NCI-H446 (cell line): ENCODE measurements at regions not wholly inside any gene's neighbourhood (a gene's known extent, or its start where the extent isn't known, plus 50 kb on each side); places are given as distances from the start of the nearest gene placed in this dataset.

ENCODE experiments used
- DNase-seq, 2 experiments: peaks; one replicate each; lab custom pipeline; 2025; lab: John Stamatoyannopoulos, UW

DNA sequence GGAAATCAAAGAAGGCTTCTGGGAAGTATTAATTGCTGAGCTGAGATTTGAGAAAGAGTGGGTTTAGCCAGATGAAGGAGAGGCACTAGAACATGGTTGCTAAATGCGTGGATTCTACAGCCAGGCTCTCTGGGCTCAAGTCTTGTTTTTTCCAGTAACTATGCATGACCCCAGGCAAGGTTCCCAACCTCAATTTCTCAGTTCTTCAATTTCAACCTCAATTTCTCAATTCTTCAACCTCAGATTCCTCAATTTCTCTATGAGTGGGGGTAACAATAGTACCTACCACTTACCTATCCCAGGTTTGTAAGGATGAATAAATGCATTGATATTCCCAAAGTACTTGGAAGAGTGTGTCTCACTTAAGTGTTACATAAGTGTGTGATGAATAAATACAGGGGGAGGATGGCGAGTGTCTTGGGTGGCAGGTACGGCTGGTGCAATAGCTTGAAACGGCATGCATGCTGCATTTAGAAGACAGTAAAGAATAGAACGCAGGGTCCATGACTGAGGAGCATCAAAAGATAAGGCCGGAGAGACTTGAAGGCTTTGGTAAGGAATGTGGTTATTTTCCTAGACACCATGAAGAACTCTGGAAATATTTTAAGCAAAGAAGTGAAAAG lies 149.1 kb upstream of the ATP2B1 start:
- no peak for DNase-seq

DNA sequence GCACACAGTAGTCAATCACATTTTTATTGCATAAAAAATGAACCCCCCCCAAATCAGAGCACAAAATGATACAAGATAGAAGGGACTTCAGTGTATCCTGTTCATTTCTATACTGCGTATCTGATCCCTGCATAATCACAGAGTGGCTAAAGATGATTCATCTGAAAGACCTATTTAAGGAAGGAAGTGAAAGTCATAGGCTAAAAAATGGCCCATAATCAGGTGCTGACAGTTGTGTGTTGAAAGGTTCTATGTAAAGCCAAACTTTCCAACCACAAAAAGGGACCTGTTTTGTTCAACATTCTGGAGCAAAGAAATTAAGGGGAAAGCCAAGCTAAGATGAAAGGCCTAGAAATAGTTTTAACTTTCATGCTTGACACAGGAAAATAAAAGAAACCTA lies 147.8 kb upstream of the ATP2B1 start:
- DNase-seq, result no peak

GRCh38 chr12:89848732-89849131 lies 140.1 kb upstream of the ATP2B1 start:
- DNase-seq, result no peak

DNA sequence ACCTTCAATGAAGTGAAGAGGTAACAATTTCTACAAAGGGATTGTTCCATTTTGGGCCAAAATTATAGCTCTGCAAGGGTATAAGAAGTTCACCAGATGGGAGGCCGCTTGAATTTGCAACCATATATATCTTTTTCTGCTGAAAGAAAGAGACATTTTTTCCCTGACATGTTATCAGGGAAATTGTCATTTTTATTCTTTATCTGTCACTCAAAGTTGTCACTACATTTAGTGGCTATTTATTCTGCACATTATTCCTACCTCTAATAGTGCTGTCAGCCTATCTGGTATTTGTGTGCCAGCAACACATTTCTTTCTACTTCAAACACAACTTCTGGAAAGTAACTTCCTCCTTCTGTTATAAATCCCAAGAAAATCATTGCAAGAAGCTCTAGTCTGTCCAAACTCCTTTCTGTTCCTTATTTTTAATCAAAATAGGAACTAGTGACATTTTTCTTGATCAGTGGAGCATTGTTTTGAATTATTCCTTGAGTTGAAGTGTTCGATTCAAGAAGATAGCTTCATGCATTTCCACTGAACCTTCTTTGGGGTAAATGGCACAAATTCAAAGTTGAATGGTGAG lies 137.9 kb upstream of the ATP2B1 start:
- no peak for DNase-seq

- DNase-seq, result no peak
These were observed 137.1 kb upstream of the ATP2B1 start for GRCh38 chr12:89845767-89846166.

DNA sequence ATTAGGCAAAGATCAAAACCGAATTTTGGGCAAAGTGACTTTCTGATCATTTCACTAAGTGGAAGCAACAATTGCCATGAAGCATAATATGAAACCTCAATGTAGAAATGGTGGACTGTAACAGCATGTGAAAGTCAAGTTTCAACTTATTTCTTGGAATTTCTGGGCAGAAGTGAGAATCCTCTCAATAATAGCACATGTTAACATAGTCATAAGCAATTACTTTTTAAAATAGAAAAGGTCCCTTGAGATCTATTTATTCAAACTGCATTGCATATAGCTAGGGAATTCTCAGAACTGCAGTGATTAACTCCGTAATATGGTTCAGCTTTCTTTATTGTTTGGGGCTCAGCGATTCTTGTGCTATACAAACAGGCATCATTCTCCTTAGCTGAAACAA lies 136.7 kb upstream of the ATP2B1 start:
- DNase-seq, result no peak

GRCh38 chr12:89844539-89844938 lies 135.9 kb upstream of the ATP2B1 start:
- DNase-seq, result no peak

GRCh38 chr12:89840162-89840922 lies 131.7 kb upstream of the ATP2B1 start:
- no peak for DNase-seq

DNA sequence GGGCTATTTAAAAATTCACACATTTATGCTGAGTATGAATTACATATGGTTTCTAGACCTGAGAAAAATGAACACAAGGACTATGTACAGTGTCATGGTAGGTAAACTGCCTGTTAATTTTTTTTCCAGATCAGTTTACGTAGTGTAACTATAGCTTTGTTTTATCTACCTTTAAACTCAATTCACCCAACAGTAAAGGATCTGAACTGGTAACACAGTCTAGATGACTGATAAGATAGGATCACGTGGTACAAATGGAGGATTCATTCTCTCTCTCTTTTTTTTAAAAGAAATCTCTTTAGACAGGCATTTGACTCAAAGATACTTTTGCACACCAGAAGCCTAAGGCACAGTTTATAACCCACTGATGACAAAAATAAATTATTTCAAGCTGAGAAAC lies 130.8 kb upstream of the ATP2B1 start:
- no peak for DNase-seq

GRCh38 chr12:89838833-89839232 lies 130.2 kb upstream of the ATP2B1 start:
- DNase-seq, result no peak

- DNase-seq, result no peak
These were observed 127.4 kb upstream of the ATP2B1 start for GRCh38 chr12:89836026-89836425.

DNA sequence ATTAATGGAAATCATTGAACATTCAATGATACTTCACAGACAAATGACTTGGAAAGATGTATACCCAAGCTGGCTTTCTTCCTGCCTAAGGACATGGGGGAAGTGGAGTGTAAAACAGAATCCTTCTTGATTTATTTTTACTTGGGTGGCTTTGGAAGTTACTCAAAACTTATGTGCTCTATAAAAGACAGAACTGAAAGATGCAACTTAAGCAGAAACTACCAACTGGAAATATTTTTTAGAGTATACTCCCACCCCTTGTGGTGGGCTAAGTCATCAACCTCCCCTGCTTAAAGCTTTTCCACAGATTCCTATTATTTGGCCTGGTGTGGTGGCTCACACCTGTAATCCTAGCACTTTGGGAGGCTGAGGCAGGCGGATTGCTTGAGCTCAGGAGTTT lies 126.0 kb upstream of the ATP2B1 start:
- DNase-seq, result no peak

DNA sequence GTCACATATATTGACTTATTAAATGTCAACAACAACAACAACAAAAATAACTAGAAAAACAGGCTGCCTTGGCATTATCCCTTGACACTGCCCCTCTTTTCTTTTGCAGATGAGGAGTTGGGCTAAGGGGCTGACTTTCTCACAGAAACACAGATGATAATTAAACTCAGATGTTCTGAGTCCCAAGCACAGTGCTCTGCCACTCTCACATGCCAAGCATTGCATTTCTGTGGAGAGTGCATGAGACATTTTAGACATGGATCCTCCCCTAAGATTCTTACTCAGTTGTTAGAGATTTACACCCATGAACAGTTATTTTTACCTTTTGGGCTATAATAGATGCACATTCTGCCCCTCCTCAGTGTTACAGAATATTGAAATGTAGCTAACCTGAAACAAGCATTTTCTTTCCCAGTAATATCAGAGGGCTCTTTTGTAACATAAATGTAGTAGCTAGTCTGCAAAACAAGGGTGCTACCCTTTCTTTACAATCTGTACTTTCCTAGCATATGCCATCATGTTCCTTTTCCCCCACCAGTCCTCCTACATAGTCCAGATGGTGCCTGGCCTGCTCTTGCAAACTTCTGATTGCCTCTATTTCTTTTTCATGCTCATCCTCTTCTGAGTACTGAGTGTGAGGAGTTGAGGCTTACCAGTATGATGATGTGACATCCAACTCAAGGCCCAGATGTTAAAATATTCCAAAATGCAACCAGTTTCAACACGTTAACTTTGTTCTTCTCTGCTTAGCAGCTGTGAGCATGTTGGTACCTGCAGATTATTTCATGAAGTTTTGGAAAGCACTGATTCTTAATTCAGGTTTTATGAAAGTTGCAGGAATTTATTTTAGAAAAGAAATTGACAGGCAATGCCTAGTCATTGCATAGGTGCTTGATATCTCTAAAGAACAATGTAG lies 125.0 kb upstream of the ATP2B1 start:
- DNase-seq, result no peak

GRCh38 chr12:89832336-89832735 lies 123.7 kb upstream of the ATP2B1 start:
- DNase-seq, result no peak

GRCh38 chr12:89831310-89832095 lies 122.9 kb upstream of the ATP2B1 start:
- no peak for DNase-seq

DNA sequence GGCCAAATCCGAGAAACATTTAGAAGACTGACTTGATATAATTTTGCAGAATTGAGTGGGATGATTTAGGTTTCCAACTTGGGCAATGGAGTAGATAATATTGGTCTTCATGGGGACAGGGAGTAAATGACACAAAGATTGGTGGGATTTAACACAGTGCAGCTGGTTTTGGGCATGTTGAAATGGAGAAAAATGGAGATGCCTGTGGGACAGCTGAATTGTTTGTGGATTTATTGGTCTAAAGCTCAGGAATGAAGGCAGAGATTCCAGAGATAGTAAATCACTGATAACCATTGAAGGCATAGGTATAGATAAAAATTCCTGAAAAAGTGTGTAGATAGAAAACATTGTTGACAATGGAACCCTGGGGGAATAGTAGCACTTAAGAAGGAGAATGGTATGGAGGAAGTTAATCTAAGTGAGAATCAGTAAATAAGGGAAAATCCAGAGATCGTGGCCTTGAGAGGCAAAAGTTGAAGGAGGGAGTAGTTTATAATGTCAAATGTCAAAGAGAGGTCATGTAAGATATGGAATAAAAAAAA lies 120.9 kb upstream of the ATP2B1 start:
- no peak for DNase-seq

- DNase-seq, result no peak
These were observed 119.9 kb upstream of the ATP2B1 start for GRCh38 chr12:89828575-89828974.

DNA sequence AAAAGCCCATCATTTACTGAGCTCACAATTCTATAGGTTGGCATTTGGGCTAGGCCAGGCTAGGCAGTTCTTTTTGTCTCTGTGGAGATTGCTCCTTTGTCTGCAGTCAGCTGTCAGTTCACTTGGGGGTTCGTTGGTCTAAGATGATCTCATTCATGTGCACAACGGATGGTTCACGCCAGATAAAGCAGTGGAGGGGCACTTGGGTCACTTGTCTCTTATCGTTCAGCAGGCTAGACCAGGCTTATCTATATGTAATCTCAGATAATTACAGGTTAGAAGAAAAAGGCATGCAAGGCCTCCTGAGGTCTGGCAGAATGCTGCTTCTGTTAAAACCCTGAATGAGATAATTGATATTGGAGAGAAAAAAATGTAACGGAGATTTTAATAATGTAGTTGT lies 119.0 kb upstream of the ATP2B1 start:
- DNase-seq, result no peak

DNA sequence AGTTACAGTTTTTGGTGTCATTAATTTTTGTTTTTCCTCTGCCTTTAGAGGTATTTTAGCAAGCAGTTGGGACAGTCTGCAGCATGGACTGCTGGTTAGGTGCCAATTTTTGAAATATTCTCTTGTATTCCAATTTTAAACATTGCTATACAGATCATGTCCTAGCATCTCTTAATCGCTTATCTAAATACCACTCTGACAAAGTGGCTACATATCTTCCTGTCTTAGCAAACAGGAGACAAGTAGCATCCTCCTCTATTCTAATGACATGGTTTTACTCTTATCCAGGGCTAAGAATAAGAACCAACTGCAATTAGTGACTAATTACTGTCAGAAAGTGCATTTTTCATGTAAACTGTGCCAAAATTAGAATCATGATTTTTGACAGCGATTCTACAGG lies 117.8 kb upstream of the ATP2B1 start:
- DNase-seq, result no peak

DNA sequence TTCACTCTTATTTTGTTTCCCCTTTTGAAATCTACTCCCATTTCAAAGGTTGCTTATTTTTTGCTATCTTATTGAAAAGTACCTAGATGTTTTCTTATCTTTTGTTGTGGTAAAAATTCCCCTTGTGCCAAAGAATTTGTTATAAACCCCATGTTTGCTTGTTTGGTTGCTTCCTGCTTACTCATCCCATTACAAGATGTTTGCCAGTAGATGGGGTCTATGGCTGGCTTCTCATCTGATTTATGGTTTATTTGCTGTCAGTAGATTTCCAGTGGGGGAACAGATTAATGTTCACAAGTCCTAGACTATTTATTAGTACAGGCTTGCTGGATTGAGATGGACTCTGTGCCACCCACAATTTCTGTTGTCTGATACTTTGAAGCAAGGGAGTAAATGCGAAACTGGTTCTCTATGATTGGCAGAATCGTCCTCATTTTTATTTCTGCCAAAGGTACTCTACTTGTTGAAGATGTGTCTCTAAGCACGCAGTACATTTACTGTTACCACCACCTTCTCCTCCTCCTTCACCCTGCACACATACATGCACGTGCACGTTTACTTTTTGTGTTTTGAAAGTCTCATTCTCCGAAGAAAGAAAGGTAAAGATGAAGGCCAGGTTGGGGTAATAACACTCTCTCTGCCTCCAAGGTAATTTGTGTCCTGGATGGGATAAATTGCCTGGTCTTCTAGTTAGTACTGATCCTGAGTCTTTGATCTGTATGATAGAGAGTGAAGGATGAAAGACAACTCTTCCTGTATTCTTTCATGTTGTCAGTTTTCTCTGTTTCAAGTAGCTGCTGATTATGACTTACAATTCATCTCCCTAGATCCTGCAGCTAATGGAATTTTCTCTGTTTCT lies 117.2 kb upstream of the ATP2B1 start:
- DNase-seq, result peak in 1 of 2 experiments; percentile 15
